Choroid plexus epithelial cell (primary cell): ENCODE measurements at regions not wholly inside any gene's neighbourhood (a gene's known extent, or its start where the extent isn't known, plus 50 kb on each side); places are given as distances from the start of the nearest gene placed in this dataset.

ENCODE experiments used
- DNase-seq: peaks from one replicate; pipeline ENCODE4 v3.0.0-alpha.2; 2010; ENCODE audit warnings: low read depth
- H3K4me3 ChIP-seq: 2 replicates; pipeline ENCODE4 v1.5.1; 2011; ENCODE audit warnings: low read depth, mild to moderate bottlenecking, control low read depth, low read length, moderate library complexity
- TF ChIP-seq, protein P1 (sequence below): conservative IDR thresholded peaks from 2 replicates; pipeline ENCODE4 v1.5.1; 2011; ENCODE audit warnings: low read depth, mild to moderate bottlenecking, control low read depth, inconsistent platforms, low read length, moderate library complexity

DNA sequence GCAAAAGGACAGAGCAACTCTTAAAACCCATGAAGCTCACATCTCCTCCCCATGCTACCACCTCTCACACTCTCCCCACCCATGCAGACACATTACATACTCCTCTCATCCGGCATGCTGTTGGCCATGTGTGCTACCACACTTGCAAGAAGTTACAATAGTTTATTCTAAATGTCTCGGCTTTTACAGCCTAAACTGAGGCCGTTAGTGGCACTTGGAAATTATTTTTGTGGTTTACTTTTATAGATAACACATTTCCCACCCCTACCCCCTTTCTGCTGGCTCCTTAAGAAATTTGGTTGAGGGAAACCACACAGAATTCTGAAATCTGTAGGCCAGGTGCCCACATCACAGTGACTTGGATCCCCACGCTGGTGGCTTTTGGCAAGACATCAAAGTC lies 141.1 kb upstream of the HHIP start:
- DNase-seq: no peak
- TF ChIP-seq, protein P1, sequence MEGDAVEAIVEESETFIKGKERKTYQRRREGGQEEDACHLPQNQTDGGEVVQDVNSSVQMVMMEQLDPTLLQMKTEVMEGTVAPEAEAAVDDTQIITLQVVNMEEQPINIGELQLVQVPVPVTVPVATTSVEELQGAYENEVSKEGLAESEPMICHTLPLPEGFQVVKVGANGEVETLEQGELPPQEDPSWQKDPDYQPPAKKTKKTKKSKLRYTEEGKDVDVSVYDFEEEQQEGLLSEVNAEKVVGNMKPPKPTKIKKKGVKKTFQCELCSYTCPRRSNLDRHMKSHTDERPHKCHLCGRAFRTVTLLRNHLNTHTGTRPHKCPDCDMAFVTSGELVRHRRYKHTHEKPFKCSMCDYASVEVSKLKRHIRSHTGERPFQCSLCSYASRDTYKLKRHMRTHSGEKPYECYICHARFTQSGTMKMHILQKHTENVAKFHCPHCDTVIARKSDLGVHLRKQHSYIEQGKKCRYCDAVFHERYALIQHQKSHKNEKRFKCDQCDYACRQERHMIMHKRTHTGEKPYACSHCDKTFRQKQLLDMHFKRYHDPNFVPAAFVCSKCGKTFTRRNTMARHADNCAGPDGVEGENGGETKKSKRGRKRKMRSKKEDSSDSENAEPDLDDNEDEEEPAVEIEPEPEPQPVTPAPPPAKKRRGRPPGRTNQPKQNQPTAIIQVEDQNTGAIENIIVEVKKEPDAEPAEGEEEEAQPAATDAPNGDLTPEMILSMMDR: no peak
- no peak overlapping the region for H3K4me3 ChIP-seq

DNA sequence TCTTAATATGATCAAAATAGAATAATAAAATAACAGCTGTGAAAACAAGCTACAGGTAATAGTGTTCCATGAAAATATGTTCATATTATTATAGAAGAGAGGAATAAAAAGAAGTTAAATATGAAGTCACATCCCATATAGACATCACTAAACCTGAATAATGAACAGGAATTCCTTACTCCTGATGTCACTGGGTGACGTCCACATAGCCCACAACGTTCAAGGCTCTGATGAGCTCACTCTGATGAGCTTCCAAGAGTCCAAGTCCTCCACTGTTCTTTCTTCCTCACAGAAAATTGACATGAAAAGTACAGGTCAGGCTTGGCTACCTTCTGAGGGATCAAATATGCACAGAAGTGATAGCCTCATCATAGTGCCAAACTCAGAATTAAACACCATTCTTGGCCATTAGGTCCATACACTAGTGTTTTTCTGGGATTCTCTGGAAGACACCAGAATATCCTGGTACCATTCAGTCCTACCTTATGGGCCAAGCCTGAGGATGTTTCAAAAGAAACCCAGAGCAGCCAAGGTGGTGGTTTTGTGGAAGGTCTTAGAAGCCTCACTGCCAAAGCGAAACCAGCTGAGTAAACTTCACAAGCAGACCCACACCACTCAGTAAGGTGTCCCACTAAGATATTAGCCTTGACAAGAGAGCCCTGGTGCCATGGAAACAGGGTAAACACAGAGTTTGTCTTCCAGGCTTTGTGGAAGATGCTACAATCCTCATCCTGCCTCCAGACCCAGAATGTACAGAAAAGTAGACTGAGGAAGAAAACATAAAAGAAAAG lies 138.4 kb upstream of the HHIP start:
- TF ChIP-seq, protein P1: no peak

DNA sequence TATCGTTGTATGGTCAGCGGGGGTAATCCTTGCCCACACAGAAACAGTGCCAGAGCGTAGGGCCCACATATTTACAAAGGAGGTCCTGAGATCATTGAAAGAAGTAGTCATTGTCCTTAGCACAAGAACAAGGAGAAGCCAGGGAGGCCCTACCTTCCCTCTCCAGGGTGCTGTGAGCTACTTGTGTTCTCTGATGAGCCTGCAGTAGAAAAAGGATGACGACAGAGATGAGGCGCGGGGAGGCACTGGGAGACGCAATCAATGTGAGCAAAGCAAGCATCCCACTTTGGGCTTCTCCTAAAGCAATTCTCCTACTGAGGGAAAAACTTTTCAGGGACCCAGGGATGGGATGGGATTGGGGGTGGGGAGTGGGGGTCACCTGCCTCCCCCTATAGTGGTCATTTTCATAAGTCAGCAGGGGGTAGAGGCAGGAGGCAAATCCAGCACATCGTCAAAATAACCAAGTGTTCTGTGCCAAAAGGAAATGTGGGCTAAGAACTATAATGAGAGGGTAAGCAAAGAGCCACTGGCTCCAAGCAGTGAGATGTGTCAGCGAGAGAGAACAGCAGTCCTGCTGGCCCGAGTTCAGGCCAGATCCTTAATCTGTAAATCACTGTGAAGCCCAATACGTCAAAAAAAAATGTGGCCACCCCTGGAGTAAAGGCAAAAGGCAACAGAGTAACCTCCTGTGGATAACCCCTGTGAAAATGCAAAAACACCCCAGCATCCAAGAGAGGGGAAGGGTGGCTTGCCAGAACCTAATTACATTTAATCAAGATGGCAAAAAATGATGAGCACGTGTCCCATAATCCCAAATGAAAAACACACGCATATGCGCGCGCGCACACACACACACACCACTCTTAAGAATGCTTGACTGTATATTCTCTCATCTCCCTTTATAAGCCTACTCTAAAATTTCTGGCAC lies 136.6 kb upstream of the HHIP start:
- TF ChIP-seq, protein P1: no peak
- DNase-seq: no peak

More for the DNA sequence above, 138.4 kb upstream of the HHIP start:
- peak; percentile 18 for DNase-seq
- H3K4me3 ChIP-seq: no peak overlapping the region

DNA sequence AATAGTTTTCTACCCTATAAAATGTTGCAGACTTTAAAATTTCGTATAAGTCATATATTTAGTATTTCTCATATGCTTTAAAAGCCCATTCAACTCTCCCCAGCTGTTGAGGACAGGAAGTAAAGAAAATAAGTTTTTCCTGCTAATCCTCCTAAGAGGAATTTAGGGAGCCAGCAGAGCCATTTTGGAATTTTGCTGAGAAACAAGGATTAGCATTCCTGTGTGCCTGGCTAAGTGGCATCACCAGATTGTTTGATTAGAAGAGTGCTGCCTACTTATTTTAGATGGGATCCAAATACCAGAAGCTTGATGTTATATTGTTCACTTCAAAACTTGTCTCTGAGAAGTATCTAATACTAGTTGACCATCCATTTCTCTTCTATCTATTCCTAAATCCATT lies 131.2 kb upstream of the HHIP start:
- no peak for DNase-seq
- TF ChIP-seq, protein P1: no peak
- no peak overlapping the region for H3K4me3 ChIP-seq

More for the DNA sequence above, 136.6 kb upstream of the HHIP start:
- H3K4me3 ChIP-seq: no peak overlapping the region

DNA sequence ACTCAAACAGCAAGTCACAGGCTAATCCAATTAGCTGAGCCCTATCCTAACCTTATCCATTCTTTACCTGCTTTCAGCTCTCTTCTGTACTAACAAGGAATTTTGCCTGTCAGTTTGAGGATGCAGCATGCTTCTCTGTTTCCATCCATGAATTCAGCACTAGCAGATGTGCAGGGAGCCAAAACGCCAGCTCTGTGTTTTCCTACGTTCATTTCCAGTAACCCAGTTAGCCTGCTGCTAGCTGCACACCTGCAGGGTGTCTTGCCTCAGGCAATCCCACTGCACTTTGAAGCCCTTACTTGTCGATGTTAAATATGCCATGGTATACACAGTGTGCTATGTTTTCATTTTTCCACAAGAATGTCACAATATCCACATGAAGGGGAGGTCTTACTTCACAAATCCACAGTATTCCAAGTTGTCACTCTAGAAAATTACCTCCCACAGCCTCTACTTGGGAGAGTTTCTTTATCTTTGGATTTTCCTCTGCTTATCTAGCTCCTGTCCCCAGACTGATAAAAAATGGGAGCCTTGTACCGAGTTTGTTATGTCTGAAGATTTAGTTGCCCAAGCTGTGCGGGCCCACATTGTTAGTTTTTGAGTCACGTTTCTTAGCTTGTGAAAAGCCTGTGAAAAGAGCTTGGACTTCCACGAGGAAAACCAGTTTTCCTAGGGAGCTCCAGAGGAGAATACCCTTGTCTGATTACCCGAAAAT lies 127.6 kb upstream of the HHIP start:
- no peak for DNase-seq
- TF ChIP-seq, protein P1: no peak
- no peak overlapping the region for H3K4me3 ChIP-seq

DNA sequence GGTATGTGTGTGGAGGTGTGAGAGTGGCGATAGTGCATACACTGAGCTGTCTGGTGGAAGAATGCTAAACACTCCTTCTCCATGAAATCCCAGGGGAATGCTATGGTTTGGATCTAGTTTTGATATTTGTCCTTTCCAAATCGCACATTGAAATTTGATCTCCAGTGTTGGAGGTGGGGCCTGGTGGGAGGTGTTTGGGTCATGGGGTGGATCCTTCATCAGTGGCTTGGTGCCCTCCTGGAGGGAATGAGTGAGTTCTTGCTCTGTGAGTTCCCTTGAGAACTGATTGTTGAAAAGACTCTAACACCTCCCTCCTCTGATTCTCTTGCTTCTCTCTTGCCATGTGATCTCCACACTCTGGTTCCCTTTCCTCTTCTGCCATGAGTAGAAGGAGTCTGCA lies 114.1 kb upstream of the HHIP start:
- no peak overlapping the region for H3K4me3 ChIP-seq
- no peak for DNase-seq
- TF ChIP-seq, protein P1: no peak
